ENCODE measurements at regions not wholly inside any gene's neighbourhood (a gene's known extent, or its start where the extent isn't known, plus 50 kb on each side); places are given as distances from the start of the nearest gene placed in this dataset.

GRCh38 chr5:50964746-50965653 lies 298.6 kb downstream of the PARP8 start:
- no peak for DNase-seq

DNA sequence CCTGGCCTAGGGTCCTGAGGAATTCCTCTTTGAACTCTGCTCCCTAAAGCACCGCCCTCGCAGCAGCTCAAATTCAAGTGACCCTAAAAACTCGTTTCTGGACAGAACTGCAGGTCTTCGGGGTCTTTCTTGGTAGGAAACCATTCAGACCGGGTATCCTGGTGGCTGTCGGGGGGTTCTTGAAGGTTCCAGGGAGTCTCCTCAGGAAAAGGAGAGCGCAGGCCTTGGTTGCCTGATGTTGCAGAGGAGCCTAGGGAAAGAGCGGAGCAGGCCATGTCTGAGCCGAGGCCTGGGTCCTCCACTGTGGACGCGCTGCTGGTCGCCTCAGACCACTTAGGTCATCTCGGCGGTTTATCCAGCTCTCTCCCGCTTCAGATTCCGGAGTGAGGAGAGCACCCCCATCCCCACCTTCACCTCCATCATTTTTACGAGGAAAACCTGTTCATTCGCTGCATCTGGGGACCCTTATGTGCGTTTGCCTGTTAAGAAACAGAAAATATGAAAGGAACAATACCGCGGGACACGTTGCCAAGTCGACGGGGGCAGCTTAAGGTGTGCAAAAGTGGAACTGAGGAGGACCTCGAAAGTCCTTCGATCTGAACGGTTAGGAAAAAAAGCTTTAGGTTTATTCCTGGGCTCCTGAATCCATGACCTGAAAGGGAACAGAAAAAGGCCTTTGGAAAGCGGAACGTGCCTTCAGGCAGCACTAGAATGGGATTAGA lies 299.4 kb downstream of the PARP8 start:
- DNase-seq: no peak

- DNase-seq: no peak
Observed at GRCh38 chr5:50967009-50967562, 300.6 kb downstream of the PARP8 start.

- no peak for DNase-seq
Observed at GRCh38 chr5:50967563-50968355, 301.3 kb downstream of the PARP8 start.

GRCh38 chr5:50968356-50969149 lies 302.1 kb downstream of the PARP8 start:
- DNase-seq: no peak

DNA sequence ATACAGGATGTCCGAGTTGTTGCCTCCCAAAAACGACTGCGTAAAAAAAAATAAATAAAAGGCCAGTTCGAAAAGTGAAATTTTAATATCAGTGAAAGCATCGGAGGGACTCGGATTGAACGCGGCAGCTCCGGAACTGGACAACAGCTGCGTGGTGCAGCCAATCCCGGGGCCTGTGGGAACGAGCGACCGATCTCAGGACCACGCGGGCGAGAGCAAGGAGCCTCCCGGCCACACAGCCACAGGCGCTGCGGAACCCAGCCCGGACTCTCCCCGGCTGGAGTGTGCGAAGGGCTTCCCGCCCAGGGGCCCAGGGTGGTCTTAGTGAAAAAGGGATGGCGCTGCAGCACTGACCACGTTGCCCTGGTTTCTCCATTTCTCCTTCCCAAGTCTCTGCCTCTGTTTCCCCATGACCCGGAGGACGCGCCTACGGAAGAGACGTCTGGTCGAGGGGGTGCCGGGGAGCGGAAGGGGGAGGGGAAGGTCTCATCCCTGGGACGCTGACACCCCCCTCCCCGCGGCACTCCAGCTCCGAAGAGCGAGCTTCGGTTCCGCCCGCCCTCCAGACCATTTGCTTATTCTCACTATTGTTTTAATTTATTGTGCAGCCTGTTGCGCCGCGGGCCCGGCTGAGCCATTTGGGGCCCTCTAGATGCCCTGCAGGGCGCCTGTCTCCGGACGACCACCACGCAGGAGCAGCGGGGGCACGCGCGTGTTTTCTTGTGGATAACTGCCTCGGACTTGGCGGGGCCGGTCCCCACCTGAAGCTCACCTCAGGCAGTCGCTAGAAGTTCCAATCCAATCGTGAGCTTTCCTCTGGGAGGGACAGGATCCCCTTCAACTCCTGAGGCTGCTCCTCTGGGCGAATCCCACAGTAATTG lies 303.0 kb downstream of the PARP8 start:
- no peak for DNase-seq

- no peak for DNase-seq
Observed at GRCh38 chr5:50975840-50976239, 309.4 kb downstream of the PARP8 start.

DNA sequence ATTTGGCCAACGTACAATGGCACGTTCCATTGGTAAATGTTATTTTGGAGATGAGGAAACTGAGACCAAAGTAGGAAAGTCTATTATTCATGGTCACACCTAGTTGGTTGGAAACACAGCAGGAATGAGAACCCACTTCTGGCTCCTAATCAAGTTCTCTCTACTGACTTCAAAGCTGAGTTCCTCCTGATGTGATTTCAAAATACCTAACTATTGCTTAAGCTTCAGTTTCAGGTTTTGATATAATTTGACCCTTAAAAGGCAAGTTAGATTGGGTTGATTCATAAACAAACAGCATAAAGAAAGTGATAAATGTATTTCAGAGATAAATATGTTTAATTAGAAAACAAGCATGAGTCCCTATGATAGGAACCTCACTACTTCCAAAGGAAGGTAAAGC lies 312.5 kb downstream of the PARP8 start:
- no peak for DNase-seq

DNA sequence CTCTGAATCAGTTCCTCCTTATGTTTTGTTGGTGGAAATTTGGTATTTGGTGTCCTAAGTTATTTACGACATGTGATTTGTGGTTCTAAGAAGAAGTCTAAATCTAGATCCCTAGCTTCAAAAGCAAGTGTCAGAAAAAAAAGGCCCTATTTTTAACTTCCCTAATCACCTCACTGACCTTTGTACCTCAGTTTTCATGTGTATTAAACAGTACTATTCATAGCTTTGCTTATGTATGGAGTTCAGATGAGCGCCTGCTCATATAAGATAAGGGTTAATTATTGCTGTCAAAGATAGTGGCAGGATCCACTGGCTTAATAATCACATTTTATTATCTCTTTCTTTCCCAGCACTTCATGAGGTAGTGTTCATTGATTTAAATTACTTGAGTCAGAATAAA lies 318.2 kb downstream of the PARP8 start:
- DNase-seq: no peak

DNA sequence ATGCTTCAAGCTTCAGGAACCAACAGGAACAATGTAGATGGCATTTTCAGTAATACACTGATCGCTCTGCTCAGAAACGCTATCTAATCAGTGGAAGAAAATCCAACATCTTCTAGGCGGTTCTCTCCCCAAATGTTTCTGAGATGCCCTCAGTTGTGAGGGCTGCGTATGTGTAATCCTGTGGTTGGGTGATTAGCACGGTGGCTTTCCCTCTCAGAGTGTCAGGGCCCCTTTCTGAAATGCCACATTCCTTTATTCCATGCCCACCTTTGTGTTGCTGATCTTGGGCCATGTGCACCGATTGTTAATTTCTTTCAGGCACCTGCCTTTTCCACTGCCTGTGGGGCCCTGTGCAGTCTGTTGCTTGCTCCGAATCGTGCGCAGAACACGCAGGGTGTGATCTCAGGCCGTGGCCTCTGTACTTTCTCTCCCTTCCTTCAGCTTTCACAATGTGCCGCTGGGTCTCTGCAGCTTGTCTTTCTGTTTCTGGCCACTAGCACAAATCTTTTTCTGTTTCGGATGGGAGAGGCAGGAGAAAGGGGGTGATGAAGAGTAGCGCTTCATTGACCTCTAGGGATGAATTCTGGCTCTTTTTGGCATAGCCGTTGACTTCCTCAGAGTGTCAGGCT lies 324.0 kb downstream of the PARP8 start:
- DNase-seq: no peak

DNA sequence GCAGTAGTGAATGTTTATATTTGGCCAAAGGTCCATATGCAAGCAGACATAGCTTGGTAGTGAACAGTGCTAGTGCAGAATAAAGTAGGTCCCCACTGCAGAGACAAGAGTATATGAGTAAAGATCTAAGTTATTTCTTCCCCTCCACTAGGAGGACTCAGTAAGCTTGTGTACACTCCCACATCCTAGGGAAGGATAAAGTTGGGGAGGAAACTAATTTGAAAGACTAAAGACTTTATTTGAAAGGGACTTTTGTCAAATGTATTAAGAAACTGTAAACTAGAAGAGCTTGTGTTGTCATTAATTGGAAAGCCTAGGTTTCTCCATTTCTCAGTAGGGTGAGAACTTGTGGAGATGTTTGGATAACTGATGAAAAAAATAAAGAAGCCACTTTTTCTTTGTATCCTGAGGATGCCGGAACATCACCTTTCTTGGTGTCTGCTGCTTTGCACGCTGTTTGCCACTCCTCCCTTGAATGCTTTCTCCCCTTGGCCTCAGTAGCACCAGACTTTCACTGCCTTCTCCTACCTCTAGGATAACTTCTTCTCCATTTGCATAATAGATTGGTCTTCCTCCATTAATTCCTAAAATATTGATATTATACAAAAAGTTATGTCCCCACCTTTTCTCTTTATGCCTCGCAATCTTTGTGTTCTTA lies 329.0 kb downstream of the PARP8 start:
- no peak for DNase-seq

- DNase-seq: no peak
Observed at GRCh38 chr5:51001227-51001923, 334.9 kb downstream of the PARP8 start.

DNA sequence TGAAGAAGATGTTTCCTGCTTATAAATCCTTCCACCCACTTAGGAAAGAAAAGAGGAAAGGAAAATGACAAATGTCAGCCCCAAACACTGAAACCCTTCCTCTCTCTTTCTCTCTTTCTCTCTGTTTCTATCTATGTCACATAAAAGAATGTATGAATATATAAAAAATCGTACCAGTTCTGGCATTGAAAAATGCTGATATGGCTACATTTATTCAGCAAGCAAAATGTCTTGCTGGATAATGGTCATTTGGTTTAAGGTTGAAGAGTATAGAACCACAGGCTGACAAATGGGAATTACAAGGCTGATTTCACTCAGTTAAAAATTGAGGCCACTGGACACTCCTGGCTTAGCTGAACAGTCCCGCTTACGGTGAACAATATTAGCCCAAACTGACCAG lies 335.9 kb downstream of the PARP8 start:
- no peak for DNase-seq

DNA sequence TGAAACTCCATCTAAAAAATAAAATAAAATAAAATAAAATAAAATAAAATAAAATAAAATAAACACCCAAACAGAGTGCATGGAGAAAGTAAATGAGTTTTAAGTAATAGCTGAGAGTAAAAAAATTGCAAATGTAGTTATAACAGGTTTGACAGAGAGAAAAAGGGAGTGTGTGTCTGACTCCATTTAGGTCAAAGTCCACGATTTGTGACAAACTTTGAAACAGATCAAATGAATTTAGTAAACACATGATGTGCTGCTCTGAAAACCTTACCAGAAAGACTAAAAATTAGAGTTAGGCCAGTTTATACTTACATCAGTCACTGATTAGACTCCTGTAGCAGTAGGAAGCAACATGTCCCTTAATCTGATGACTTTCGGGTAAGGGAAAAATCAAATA lies 346.6 kb downstream of the PARP8 start:
- DNase-seq: no peak

- no peak for DNase-seq
Observed at GRCh38 chr5:51018423-51018822, 352.0 kb downstream of the PARP8 start.

DNA sequence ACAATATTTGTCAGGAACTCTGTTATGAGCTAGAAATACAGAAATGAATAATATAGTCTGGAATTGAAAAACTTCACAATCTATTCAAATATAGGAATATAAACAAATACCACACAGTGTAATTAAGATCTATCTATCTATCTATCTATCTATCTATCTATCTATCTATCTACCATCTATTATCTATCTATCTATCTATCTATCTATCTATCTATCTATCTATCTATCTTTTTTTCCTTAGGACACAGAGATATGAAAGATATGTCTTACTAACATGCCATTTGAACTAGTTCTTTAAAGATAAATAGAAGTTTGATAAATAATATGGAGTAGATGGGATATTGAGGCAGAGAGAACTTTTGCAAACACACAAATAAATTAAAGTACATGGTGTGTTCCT lies 357.8 kb downstream of the PARP8 start:
- no peak for DNase-seq

GRCh38 chr5:51027271-51027670 lies 356.0 kb upstream of the ISL1 start:
- no peak for DNase-seq

DNA sequence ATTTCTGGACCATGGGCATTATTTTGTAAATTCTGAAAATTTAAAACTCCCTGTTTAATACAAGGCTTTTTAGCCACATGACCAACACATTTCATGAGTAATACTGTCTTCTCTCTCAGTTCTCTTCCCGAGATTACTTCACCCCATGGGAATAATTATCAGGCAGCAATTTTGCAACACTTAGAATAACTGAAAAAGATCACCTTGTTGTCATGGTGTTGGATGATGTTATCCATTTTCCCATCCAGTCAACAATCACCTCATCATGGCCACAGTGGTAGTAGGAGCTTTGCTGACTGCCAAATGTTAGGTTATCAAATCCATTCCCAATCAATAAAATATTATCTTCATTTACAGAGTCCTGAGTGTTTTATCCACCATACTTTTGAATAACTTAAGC lies 354.9 kb upstream of the ISL1 start:
- DNase-seq: no peak

DNA sequence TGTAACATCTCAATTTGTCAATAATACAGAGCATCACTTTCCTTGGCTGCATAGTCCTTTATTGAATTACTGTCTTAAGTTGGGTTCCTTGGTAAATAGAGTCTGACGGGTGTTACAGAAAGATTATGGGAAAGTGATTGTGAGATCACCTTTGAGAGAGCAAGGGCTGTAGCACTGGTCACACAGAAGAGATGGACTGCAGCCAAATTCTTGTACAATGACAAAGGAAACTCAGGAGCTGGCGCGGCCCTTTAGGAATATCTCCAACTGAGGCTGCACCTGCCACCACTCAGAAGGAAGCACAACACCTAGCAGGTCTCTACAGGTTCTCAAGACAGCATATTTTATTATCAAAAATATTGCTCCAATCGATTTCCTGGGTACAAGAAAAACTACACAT lies 350.0 kb upstream of the ISL1 start:
- no peak for DNase-seq

All from activated naive CD4-positive, alpha-beta T cell treated with Interleukin-2 at 50 U/mL for 16 hours (primary cell).